ENCODE measurements at regions not wholly inside any gene's neighbourhood (a gene's known extent, or its start where the extent isn't known, plus 50 kb on each side); places are given as distances from the start of the nearest gene placed in this dataset.
"Not testable (repeated sequence)": the region's sequence is repeated elsewhere in the genome, so short reads cannot be mapped to it uniquely, and the experiment has no call there.

GRCh38 chr10:65130162-65130758 lies 1609.1 kb downstream of the REEP3 start:
- DNase-seq (ENCODE audit: low read depth in 2 of 2), result no peak

GRCh38 chr10:65133652-65134051 lies 1612.5 kb downstream of the REEP3 start:
- DNase-seq (ENCODE audit: low read depth in 2 of 2), result no peak

GRCh38 chr10:65135508-65135907 lies 1614.3 kb downstream of the REEP3 start:
- no peak for DNase-seq (ENCODE audit: low read depth in 2 of 2)

GRCh38 chr10:65142641-65143435 lies 1621.6 kb downstream of the REEP3 start:
- DNase-seq (ENCODE audit: low read depth in 2 of 2), result no peak

- DNase-seq (ENCODE audit: low read depth in 2 of 2), result no peak
Observed at GRCh38 chr10:65143723-65144122, 1622.5 kb downstream of the REEP3 start.

DNA sequence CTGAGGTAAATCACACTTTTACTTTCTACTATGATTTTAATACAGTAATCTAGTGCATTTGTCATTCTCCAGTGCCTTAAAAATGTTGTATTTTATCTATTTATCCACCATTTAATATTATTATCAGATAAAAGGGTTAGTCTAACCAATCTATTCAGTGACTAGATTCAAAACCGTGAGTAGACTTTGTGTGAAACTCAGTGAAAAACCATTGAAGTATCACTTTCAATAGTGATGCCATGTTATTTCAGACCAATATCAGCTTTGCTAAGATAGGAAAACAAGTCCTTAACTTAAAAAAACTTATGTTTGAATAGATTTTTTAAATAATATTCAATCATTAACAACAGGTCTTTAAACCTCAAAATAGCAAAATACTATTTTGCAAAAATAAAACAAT lies 1628.7 kb downstream of the REEP3 start:
- no peak for DNase-seq (ENCODE audit: low read depth in 2 of 2)

GRCh38 chr10:65166272-65166671 lies 1645.1 kb downstream of the REEP3 start:
- DNase-seq (ENCODE audit: low read depth in 2 of 2), result no peak

DNA sequence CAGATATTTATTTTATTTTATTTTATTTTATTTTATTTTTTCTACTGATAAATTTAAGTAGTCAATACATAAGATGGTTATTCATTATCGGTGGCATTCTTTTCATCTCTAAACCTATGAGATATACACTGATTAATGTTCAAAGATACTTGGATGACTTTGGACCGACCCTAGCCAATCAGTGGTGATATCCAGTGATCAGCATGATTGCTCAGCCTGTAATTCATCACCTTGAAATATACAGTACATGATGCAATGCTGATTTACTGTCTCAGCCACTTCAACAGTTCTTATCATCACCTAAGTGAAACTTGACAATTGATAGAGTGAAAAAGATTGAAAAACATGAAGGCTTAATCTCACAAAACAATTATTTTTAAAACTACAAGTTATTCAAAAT lies 1651.0 kb downstream of the REEP3 start:
- DNase-seq (ENCODE audit: low read depth in 2 of 2), result no peak

DNA sequence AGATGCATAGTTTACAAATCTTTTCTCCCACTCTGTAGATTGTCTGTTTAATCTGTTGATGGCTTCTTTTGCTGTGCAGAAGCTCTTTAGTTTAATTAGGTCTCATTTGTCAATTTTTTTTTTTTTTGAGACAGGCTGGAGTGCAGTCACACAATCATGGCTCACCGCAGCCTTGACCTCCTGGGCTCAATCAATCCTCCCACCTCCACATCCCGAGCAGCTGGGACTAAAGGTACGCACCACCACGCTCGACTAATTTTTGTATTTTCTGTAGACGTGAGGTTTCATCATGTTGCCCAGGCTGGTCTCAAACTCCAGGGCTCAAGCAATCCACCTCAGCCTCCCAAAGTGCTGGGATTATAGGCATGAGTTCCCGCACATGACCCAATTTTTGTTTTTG lies 1655.8 kb downstream of the REEP3 start:
- DNase-seq (ENCODE audit: low read depth in 2 of 2), result no peak

DNA sequence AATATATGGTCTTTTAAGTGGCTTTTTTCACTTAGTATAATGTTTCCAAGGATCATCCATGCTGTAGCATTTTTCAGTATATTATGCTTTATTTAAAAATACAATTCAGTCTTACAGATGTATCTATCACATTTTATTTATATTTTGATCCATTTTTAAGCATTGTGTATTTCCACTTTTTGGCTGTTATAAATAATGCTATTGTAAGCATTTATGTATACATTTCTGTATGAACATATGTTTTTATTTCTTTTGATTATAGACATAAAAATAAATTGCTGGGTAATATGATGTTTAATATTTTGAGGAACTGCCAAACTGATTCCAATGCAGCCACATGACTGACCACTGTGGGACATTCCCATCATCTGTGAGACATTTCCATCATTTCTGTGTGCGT lies 1662.0 kb downstream of the REEP3 start:
- DNase-seq (ENCODE audit: low read depth in 2 of 2), result no peak

DNA sequence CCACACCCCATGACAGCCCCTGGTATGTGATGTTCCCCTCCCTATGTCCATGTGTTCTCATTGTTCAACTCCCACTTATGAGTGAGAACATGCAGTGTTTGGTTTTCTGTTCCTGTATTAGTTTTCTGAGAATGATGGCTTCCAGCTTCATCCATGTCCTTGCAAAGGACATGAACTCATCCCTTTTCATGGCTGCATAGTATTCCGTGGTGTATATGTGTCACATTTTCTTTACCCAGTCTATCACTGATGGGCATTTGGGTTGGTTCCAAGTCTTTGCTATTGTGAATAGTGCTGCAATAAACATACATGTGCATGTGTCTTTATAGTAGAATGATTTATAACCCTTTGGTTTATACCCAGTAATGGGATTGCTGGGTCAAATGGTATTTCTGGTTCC lies 1665.5 kb downstream of the REEP3 start:
- not testable (repeated sequence) for DNase-seq (ENCODE audit: low read depth in 2 of 2)

DNA sequence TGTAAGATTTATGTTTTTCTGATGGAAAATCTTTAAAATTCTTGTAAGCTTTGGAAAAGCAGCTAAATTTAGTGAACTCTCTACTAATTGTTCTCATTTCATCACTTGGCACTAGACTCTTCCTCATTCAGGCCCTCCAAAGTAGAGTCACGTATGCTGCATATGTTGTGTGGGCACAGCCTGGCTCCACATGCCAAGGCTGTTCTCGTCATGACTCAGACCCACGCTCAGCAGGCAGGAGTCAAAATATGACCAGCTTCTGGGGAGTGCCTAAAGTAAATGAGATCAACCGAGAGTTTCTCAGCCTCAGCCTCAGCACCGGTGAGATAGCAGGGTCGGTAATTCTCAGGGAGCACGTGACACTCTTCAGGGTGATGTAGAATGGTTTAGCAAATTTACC lies 1672.9 kb downstream of the REEP3 start:
- DNase-seq (ENCODE audit: low read depth in 2 of 2), result no peak

- no peak for DNase-seq (ENCODE audit: low read depth in 2 of 2)
Observed at GRCh38 chr10:65194555-65194954, 1673.4 kb downstream of the REEP3 start.

DNA sequence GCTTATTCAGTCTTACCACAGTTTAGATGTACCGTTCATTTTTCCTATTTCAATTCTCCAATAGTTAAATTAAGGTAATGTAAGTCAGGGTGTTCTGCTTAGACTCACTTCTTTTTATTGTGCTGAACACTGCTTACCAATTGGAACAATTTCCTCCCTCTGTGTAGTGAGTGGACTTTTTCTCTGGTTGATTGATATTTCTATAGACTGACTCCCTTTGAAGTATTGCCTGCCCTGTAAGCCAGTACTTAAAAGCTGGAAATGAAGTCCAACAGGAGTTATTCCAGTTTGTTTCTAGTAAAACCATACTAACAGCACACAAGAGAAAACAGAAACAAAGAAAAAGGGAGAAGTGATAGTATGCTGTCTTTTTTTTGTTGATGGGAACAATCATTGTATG lies 1674.9 kb downstream of the REEP3 start:
- no peak for DNase-seq (ENCODE audit: low read depth in 2 of 2)

- DNase-seq (ENCODE audit: low read depth in 2 of 2), result no peak
Observed at GRCh38 chr10:65197935-65198334, 1676.7 kb downstream of the REEP3 start.

DNA sequence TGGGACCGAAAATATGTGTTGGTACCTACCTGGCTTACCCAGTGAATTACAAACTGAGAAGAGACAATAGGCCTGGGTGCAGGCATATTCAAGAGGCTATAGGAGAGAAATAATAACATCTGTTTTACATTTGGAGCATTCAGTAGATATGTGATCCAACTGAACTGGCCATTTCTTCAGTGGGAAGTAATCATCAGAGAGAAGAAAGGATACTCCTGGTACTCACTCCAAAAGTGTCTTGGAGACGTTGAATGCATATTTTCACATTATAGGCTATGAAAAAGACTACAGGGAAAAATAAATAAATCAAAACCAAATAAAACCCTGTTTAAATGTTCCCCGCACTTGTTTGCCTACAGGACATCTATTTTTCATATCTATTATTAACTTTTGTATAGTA lies 1680.3 kb downstream of the REEP3 start:
- DNase-seq (ENCODE audit: low read depth in 2 of 2), result no peak

DNA sequence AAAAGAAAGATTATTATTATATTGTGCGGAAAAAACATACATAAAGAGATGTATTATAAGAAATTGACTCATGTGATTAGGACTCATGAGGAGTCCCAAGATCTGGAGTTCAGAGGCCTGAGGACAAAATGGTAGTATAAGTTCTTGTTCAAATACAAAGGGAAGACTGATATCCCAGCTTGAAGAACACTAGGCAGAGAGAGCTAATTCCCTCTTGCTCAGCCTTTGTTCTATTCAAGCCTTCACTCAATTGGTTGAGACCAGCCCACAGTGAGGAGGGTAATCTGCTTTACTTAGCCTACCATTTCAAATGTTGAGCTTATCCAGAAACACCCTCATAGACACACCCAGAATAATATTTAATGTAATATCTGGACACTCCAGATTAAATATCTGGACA lies 1683.8 kb downstream of the REEP3 start:
- DNase-seq (ENCODE audit: low read depth in 2 of 2), result no peak

DNA sequence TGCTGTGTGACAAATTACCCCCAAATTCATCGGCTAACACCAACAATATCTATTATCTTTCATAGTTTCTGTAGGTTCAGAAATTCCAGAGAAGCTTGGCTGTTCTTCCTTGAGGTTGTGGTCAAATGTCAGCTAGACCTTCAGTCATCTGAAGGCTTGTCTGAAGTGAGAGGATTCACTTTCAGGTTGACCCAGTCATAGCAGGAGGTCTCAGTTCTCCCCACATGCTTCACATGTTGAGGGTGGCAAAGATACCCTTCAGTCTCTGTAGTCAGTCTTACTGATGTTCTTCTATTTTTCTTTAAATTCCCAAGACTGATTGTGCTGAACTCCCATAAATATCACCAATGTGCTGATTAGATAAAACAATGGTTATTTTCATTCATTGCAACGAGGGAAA lies 1692.0 kb downstream of the REEP3 start:
- no peak for DNase-seq (ENCODE audit: low read depth in 2 of 2)

DNA sequence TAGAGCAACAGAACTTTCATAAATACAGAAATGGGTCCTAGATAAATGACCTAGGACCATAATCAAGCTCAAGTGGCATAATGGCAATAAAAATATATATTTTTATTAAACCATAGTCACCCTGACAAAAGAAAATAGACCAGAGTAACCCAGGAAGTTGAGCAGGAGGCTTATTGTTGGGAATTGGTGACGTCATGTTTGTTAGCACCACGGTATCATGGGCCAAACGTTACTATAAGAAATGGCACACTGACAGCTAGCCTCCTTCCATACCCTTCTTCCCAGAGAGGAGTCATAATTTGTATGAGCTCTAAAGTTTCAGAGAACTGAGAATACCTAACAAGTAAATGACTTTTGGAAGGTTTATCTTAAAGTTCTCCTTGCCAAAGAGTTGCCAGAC lies 1698.2 kb downstream of the REEP3 start:
- no peak for DNase-seq (ENCODE audit: low read depth in 2 of 2)

- DNase-seq (ENCODE audit: low read depth in 2 of 2), result no peak
Observed at GRCh38 chr10:65231148-65231547, 1694.7 kb upstream of the LRRTM3 start.

DNA sequence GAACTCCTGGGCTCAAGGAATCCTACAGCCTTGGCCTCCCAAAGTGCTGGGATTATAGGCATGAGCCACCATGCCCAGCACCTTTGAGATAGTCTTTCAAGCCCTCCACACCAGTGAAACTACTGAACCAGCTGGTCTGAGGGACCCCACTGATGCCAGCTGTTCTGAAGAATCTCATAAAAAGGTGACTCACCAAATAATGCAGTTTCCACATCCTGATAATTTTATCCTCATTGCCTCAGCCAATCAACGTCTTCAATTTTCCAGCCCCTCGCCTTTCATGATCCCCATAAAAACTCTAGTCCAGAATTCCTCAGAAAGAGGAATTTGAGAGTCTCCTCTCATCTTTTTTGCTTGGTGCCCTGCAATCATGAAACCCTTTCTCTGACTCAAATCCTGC lies 1691.6 kb upstream of the LRRTM3 start:
- DNase-seq (ENCODE audit: low read depth in 2 of 2), result no peak

DNA sequence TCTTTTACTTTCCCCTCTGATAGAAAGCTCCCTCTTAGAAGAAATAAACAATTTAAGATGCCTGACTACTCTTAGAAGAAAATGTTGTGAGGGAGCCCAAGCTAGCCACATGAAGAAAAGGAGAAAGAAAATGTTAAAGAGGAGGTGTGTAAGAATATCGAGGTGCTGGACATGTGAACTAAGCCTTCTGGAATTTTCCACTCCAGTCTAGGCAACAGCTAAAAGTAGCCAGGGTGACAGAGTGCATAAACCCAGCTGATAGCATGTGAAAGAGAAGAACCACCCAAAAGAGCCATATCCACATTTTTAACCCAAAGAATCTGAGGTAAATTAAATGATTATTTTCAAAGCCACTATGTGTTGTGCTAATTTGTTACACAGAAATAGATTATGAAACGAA lies 1690.6 kb upstream of the LRRTM3 start:
- DNase-seq (ENCODE audit: low read depth in 2 of 2), result no peak

DNA sequence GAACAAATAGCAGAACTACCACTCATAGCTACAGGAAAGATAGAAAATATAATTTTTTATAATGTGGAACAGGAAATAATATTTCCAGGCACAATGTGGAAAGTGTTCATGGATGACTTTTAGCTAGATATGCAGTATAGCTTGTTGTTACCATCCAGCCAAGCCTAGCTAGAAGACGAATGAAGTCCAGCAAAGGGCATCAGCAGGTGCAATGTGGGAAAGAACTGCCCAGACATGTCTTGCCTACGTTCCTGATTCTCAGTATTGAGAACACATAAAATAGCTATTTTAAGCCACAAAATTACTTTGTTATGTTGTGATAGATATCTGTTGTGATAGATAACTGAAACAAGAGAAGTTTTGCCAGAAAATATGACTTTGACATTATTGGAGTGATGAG lies 1690.0 kb upstream of the LRRTM3 start:
- no peak for DNase-seq (ENCODE audit: low read depth in 2 of 2)

DNA sequence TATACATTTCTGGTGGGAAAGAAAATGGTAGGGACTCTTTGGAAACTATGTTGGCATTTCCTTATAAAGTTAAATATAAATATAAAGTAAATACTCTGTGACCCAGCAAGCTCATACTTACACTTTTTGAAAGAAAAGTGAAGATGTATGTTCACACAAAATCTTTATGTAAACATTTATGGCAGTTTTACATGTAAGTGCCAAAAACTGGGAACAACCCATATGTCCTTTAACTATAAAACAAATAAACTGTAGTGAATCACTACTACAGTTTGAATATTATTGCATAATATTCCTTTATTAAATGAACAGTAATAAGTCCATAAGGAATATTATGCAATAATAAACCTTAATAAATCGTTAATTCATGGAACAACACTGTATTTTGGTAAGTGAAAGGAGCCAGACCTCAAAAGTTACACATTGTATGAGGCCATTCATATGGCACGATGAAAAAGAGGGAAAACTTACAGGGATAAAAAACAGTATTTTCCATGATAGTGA lies 1660.3 kb upstream of the LRRTM3 start:
- DNase-seq (ENCODE audit: low read depth in 2 of 2), result no peak

Data from stimulated activated CD8-positive, alpha-beta memory T cell treated with anti-CD3 and anti-CD28 coated beads, Interleukin-7, amount 100 ng/mL, for 4 hours (primary cell).